K562 (cell line): ENCODE measurements at regions not wholly inside any gene's neighbourhood (a gene's known extent, or its start where the extent isn't known, plus 50 kb on each side); places are given as distances from the start of the nearest gene placed in this dataset.

ENCODE experiments used
- ATAC-seq: fragments of 200-7000 bp; cut with Tn5 transposase; 3 replicates; pipeline ENCODE4 v1.9.1; 2020; ENCODE audit warnings: moderate library complexity
- BruUV-seq: library from RNA; stranded (reverse); fragments of 400-500 nt; replicated peaks from 2 replicates; lab custom pipeline; 2021; lab: Mats Ljungman, UMichigan
- CTCF ChIA-PET: fragments of 300-600 bp; formaldehyde crosslinking; extraction: SDS; loops from one replicate; lab custom pipeline; 2021; ENCODE audit warnings: low intra/inter-chr PET ratio; lab: Yijun Ruan, JAX
- POLR2A ChIA-PET: fragments of 300-600, 350-650 bp; sonication (Branson Sonifier 250); formaldehyde crosslinking; extraction: SDS; loops from one replicate; lab custom pipeline; 2021; ENCODE audit warnings: antibody characterized with exemption, inconsistent platforms; lab: Yijun Ruan, JAX
- DNase-seq, 4 experiments: peaks; one replicate each; pipeline versions ENCODE4 v3.0.0 to v3.0.0-alpha.2; 2011 to 2018; ENCODE audit warnings: low spot score in 3 of 4, mixed read lengths in 3 of 4; ENCODE audit errors: extremely low read depth in 1 of 4
- FAIRE-seq: peaks from 2 replicates; lab custom pipeline; 2011; peaks lifted over from hg19 to GRCh38; lab: Jason Lieb, UNC
- H2AFZ ChIP-seq: 2 replicates; pipeline ENCODE4 v1.6.0; 2011; ENCODE audit warnings: low read depth, low read length, control low read depth, inconsistent platforms
- H3K27ac ChIP-seq: fragments of 200-600 bp; 3 replicates; pipeline ENCODE4 v1.8.0; 2011; ENCODE audit warnings: low read depth, mild to moderate bottlenecking, control low read depth, inconsistent platforms, low read length, moderate library complexity, mixed read lengths; ENCODE audit errors: extremely low read depth
- H3K27me3 ChIP-seq, 2 experiments: fragments of 300-600 bp in 1 of 2; 2 replicates in 1 of 2; 3 replicates in 1 of 2; pipeline versions ENCODE4 v1.6.0 to v1.8.0; 2011; ENCODE audit warnings: inconsistent platforms in 2 of 2, low read length in 2 of 2, mild to moderate bottlenecking in 1 of 2, mixed read lengths in 1 of 2, moderate library complexity in 1 of 2; ENCODE audit not compliant: control insufficient read depth in 2 of 2, insufficient read depth in 2 of 2
- H3K36me3 ChIP-seq: fragments of 300-600 bp; 3 replicates; pipeline ENCODE4 v1.8.0; 2011; ENCODE audit warnings: mild to moderate bottlenecking, low read length, inconsistent platforms; ENCODE audit not compliant: control insufficient read depth, insufficient read depth
- H3K4me1 ChIP-seq, 2 experiments: fragments of 200-600 bp in 1 of 2; replicated peaks in 1 of 2; 2 replicates in 1 of 2; 3 replicates in 1 of 2; pipeline versions ENCODE4 v1.5.1 to v1.8.0; 2011; ENCODE audit warnings: inconsistent platforms in 2 of 2, low read length in 2 of 2, mild to moderate bottlenecking in 1 of 2, mixed read lengths in 1 of 2, moderate library complexity in 1 of 2; ENCODE audit not compliant: control insufficient read depth in 2 of 2, insufficient read depth in 2 of 2
- H3K4me2 ChIP-seq: 2 replicates; pipeline ENCODE4 v1.6.1; 2011; ENCODE audit warnings: low read length, control low read depth, inconsistent platforms, mixed read lengths; ENCODE audit not compliant: insufficient read depth
- H3K4me3 ChIP-seq: fragments of 200-600 bp; sonication (generic), shearing (Covaris generic); 2 replicates; pipeline ENCODE4 v1.5.1; 2016; ENCODE audit warnings: control low read depth, inconsistent platforms
- H3K79me2 ChIP-seq: fragments of 200-600 bp; 3 replicates; pipeline ENCODE4 v1.8.0; 2011; ENCODE audit warnings: low read length, inconsistent platforms; ENCODE audit not compliant: control insufficient read depth, insufficient read depth
- H3K9ac ChIP-seq, 2 experiments: 2 replicates each; pipeline versions ENCODE4 v1.6.0 to v1.6.1; 2011; ENCODE audit warnings: low read depth in 2 of 2, low read length in 2 of 2, control low read depth in 1 of 2, inconsistent platforms in 1 of 2, mild to moderate bottlenecking in 1 of 2, mixed read lengths in 1 of 2; ENCODE audit not compliant: insufficient read depth in 1 of 2
- H3K9me1 ChIP-seq: one replicate; pipeline ENCODE4 v1.6.0; 2011; ENCODE audit warnings: inconsistent platforms, mild to moderate bottlenecking, low read length, moderate library complexity; ENCODE audit not compliant: control insufficient read depth, insufficient read depth
- H3K9me3 ChIP-seq: replicated peaks from 2 replicates; pipeline ENCODE4 v1.5.1; 2011; ENCODE audit warnings: low read depth, low read length, inconsistent platforms; ENCODE audit not compliant: control insufficient read depth, insufficient read depth
- H4K20me1 ChIP-seq: replicated peaks from 2 replicates; pipeline ENCODE4 v1.6.1; 2011; ENCODE audit warnings: low read length, inconsistent platforms, mixed read lengths; ENCODE audit not compliant: control insufficient read depth, insufficient read depth
- ID3 ChIP-seq, 2 experiments: fragments of 250-450 bp in 1 of 2; fragments of 450-650 bp in 1 of 2; sonication (Bioruptor Pico) in 1 of 2; IDR thresholded peaks; 2 replicates each; pipeline versions ENCODE4 v1.6.1 to v1.8.0; 2016 to 2021; ENCODE audit warnings: mild to moderate bottlenecking in 2 of 2, moderate library complexity in 2 of 2, missing compliant biosample characterization in 1 of 2, missing genetic modification characterization in 1 of 2
- MBD1 ChIP-seq: fragments of 250-450 bp; sonication (Bioruptor Pico); IDR thresholded peaks from 2 replicates; pipeline ENCODE4 v1.8.0; 2022; ENCODE audit warnings: inconsistent platforms
- NRF1 ChIP-seq, 2 experiments: fragments of 450-650 bp; IDR thresholded peaks in 1 of 2; conservative IDR thresholded peaks in 1 of 2; 2 replicates each; pipeline ENCODE4 v1.6.1; 2014; ENCODE audit warnings: mild to moderate bottlenecking in 2 of 2
- SMARCB1 ChIP-seq: IDR thresholded peaks from 2 replicates; pipeline ENCODE4 v1.6.1; 2011; ENCODE audit warnings: improper control_type of control experiment, low read depth; ENCODE audit not compliant: insufficient read length
- SOX6 ChIP-seq: fragments of 450-650 bp; IDR thresholded peaks from 2 replicates; pipeline ENCODE4 v1.6.1; 2014; ENCODE audit warnings: mild to moderate bottlenecking
- STAT5B ChIP-seq: fragments of 250-450 bp; sonication (Bioruptor Pico); IDR thresholded peaks from 2 replicates; pipeline ENCODE4 v1.8.0; 2021; ENCODE audit warnings: mild to moderate bottlenecking, inconsistent platforms
- in situ Hi-C: fragments of 300-500 bp; cut with MboI; formaldehyde crosslinking; loops from 4 replicates; pipeline ENCODE4 v1.15.0; 2018; ENCODE audit warnings: inconsistent platforms, mixed read lengths
- intact Hi-C: fragments of 100-400 bp; cut with micrococcal nuclease; formaldehyde crosslinking; loops from 2 replicates; pipeline ENCODE4 v1.14.2; 2022

- TF ChIP-seq STAT5B (CRISPR knock-in tag) (no peak), SMARCB1 (no peak), ID3 (CRISPR knock-in tag; IDR thresholded peaks at IDR 0.05) (no peak), ID3 (tag; IDR thresholded peaks at IDR 0.05) (no peak), SOX6 (no peak), MBD1 (no peak), NRF1 (conservative IDR thresholded peaks at IDR 0.05 in 1 of 2, IDR thresholded peaks at IDR 0.05 in 1 of 2) (no peak)
Measured at GRCh38 chr6:8192597-8192996, 90.2 kb upstream of the EEF1E1 start.

More at GRCh38 chr6:8192597-8192996, 90.2 kb upstream of the EEF1E1 start:
- Histone ChIP-seq H3K9ac (no peak overlapping the region), H3K79me2 (no peaks in the 10 kb centered on the region), H2AFZ (no peak overlapping the region), H3K9me1 (no peaks in the 10 kb centered on the region), H3K4me2 (no peak overlapping the region), H3K27me3 (peaks cover 3 to 4% of the 10 kb centered on the region in 2 experiments; a peak in 2 of 5 replicates), H3K4me1 (no peaks in the 10 kb centered on the region), H3K9me3 (no peaks in the 10 kb centered on the region), H3K4me3 (no peak overlapping the region), H4K20me1 (no peaks in the 10 kb centered on the region), H3K27ac (no peak overlapping the region), H3K36me3 (no peaks in the 10 kb centered on the region)
- no peak for ATAC-seq
- ChIA-PET CTCF (no interaction called here), POLR2A (no interaction called here)
- no TSS peak for BruUV-seq
- no peak for FAIRE-seq
- in situ Hi-C loops, result no loop called here
- no peak for DNase-seq
- intact Hi-C loops, result no loop called here
